GM21447 (cell line): ENCODE measurements at regions not wholly inside any gene's neighbourhood (a gene's known extent, or its start where the extent isn't known, plus 50 kb on each side); places are given as distances from the start of the nearest gene placed in this dataset.

Source experiments
- ATAC-seq: cut with Tn5 transposase; IDR thresholded peaks from one replicate; pipeline ENCODE4 v1.9.1; 2021; ENCODE audit not compliant: unreplicated experiment

DNA sequence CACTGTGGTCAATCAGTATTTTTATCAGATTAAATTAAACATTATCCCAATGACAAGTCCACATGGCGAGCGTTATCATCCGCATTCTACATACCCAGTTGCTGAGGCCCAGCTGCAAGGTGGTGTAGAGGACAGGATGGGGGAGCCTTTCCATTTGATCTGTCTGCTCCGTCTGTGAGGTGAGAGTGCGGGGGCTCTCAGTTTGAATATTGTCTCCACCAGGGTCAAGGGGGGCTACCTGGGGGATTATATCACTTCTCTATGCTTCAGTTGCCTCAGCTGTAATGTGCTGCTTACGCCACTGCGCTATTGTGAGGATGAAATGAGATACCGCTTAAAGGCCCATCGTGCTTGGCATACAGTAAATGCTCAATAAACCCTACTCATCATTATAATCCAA lies 1106.0 kb downstream of the BCL11B start:
- no peak for ATAC-seq

DNA sequence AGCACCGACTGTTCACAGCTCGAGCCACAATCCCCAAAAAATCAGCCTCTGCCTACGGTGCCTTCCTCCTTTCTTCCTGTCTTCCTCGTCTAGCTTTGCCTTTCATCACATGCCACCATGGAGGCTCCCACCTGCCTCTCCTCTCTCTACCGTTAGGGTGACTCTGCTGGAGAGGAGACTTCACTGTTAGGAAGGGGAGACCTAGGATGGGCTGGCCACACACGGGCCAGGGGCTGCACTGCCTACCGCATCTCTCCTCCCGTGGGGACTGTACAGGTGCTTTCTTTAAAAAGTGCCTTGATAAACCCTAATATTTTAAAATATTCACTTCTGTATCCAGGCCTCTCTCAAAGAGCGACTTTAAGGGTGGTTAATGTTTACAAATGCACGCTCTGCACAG lies 1104.7 kb downstream of the BCL11B start:
- no peak for ATAC-seq

DNA sequence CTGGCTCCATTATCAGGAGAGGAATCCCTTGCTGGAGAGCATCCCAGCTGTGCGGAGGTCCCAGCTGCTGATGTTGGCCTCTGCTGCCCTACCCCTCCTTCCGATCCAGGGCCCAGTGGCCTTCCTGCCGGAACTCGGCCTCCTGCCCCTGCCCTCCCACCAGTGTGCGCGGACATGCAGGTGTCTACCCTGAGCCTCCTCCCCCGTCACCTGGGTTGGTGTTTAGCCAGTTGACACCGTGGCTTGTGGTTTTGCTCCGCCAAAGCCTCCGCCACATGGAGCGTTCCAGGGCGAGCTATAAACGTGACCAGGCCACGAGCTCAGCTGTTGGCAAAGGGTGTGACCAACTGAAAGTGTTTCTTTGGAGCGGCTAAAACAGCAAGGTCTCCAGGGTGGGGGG lies 1104.3 kb downstream of the BCL11B start:
- no peak for ATAC-seq

DNA sequence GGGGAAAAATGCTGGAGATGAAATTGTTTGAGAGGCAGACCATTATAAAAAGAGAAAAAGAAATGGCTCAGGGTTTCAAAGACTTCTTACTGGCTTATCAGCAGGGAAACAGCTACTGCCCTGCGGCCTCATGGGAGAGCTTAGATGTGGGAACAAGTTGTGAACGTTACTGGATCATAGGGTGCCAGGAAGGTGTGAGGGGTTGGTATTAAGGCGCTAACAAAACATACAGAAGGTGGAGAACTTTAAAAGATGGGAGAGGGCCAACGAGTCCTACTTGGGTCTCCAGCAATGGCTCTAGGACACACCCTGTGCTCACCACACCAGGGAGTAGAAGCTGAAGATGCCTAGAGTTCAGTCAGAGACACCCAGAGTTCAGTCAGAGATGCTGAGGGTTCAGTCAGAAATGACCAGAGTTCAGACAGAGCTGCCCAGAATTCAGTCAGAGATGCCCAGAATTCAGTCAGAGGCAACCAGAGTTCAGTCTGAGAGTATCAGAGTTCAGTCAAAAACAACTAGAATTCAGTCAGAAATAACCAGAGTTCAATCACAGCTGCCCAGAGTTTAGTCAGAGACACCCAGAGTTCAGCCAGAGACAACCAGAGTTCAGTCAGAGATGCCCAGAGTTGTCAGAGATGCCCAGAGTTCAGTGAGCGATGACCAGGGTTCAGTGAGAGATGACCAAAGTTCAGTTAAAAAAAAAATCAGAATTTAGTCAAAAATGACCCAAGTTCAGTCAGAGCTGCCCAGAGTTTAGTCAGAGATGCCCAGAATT lies 1103.6 kb downstream of the BCL11B start:
- ATAC-seq: no peak

DNA sequence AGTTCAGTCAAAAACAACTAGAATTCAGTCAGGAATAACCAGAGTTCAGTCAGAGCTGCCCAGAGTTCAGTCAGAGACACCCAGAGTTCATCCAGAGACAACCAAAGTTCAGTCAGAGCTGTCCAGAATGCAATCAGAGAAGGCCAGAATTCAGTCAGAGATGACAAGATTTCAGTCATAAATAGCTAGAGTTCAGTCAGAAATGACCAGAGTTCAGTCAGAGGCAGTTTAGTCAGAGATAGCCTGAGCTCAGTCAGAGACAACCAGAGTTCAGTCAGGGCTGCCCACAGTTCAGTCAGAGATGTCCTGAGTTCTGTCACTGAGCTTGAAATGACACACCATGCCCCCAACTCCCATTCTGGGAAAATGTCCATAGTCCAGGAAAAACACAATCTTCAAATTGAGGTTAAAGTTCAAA lies 1102.8 kb downstream of the BCL11B start:
- no peak for ATAC-seq

DNA sequence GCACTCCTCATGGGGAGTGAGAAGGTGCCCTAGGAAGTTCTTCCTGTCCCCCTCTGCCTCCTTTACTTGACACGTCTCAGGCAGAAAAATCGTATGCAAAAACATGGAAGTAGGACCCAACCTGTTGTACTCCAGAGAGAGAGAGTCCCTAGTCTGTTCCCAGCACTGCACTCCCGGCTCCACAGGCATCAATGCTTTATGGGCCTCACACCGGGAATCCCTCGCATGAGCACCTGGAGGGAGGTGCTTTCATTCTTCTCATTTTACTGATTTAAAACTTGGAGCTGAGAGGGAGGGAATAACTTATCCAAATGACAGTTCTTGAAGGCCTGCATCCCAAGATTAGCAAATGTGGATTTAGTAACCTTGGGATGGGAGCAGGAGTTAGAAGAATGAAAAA lies 1101.4 kb downstream of the BCL11B start:
- no peak for ATAC-seq

DNA sequence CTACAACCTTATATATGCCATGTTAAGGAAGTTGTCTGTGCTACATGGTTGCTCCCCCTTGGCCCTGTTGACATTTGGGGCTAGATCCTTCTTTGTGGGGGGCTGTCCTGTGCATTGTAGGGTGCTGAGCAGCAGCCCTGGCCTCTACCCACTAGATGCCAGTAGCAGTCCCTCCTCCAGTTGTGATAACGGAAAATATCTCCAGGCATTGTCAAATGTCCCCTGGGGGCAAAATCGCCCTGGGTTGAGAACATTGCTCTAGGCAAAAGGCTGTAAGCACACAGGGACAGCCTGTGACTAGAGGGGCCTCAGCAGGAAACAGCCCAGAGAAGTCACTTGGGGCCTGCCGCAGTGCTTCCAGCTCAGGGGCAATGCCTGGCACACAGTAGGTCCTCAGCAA lies 1100.3 kb downstream of the BCL11B start:
- ATAC-seq: no peak

DNA sequence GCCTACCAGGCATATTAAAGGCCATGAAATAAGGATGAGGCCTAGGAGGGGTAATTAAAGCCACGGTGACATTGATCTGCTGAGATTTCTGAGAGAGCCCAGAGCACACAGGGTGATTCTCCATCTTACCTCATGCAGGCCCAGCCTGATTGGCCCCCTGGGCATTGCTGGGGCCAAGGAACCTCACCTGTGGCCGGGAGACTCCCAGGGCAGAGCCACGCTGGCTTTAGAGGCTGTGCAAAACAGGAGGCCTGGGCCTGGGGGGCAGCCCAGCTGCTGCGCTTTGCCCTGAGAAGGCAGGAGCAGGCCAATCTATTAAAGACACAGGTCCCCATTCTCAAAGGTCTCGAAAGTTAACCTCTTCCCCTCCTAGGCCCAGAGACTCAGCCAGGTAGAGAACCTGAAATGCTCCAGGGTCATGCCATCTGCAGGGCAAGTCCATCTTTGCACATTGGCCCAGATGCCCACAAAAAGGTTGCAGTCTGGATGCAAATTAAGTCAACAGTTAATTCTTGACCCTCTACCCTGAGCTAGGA lies 1099.7 kb downstream of the BCL11B start:
- ATAC-seq: no peak

DNA sequence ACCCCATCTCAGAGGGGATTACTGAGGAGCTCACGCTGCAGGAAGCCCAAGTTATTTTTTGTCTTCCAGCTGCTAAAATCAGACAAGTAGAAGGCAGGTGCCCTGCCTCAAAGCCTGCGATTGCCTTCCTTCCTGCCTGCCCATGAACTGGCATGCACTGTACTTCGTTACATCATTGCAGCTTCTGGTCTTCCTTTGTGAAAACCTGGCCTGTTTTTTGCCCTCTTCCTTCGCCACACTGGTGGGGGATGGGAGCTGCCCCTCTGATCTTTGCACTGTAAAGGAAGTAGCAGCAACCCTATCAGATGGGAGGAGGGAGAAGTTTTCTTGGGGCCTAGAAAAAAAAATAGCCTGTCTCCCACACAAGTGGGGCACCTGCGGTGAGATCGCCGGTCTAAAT lies 1098.7 kb downstream of the BCL11B start:
- no peak for ATAC-seq

DNA sequence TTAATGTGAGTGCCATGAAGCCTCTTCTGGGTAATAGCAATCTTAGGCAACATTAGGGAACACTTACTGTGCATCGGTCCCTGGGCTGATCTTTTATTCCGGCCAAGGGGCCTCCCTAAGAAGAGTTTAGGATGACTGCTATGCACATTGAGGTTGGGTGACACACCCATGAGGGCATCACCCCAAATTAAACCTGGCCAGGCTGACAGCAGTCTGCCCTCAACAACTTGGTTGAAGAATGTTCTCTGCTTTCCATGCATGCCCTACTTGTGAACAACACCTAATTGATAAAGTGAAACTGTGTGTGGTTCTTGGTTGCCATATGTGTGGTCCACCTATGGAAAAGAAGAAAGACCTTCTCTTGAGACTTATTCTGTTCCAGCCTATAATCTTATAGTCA lies 1098.0 kb downstream of the BCL11B start:
- ATAC-seq: no peak

DNA sequence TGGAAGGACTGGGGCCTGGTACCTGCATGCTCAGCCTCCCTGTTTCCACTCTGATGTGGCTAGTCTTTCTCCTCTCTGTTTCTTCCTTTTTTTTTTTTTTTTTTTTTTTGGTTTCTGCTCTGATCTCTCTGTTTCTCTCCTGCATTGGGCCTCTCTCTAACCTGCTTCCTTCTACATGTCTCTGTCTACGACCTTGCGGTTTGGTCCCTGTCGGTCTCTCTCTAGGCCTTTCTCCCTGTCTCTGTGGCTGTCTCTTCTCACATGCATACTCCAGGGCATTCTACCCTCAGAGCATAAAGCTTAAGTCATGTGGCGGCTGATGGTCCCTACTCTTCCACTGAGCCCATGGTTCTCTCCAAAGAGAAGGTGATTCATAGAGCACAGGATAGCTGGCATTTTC lies 1096.6 kb downstream of the BCL11B start:
- no peak for ATAC-seq

DNA sequence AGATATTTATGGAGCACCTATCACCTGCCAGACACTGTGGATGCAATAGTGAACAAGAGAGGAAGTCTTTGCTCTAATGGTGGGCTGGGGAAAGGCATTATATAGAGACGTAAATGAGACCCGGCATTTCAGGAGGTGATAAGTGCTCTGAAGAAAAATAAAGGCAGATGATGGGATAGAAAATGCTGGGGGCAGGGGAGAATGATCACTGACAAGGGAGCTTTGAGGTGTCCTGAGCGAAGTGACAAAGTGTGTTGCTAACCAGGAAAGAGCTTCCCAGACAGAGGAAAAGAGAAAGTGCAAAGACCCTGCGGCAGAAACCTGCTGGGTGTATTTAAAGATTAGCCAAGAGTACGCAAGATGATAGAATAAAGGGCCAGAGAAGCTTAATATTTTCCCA lies 1096.1 kb downstream of the BCL11B start:
- no peak for ATAC-seq

DNA sequence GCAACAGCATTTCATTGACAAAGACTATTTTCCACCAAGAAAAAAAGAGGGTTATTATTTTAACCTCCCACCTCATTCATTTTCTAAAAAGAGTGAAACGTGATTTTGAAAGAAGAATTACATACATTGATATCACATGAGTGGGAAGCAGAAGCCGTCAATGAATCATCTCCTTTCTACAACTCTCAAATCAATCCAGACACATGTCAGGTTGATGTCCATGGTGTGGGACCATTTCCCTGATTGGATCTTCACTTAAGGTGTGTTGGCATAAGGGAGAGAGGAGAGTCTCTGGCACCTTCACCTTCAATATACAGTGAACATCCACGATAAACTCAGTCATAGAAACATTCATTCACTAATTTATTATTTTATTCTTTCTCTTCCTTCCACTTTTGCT lies 1095.1 kb downstream of the BCL11B start:
- no peak for ATAC-seq

DNA sequence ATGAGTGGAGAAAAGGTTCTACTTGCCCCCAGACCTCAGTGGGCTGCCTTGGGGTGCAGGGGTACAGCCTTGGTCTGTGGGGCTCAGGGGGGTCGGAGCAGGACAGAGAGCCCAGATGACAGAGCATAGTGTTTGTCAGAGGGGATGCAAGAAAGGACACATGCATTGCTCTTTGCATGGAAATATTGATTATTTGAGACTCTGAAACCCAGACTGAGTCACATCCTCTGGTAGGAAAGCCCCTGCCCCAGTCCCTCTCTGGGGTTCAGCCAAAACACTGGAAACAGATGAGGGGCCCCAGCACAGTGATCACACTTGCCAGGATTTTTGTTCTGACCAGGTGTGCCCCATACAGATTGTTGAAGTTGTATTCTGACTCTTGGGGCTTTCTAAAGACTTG lies 1094.4 kb downstream of the BCL11B start:
- ATAC-seq: no peak

DNA sequence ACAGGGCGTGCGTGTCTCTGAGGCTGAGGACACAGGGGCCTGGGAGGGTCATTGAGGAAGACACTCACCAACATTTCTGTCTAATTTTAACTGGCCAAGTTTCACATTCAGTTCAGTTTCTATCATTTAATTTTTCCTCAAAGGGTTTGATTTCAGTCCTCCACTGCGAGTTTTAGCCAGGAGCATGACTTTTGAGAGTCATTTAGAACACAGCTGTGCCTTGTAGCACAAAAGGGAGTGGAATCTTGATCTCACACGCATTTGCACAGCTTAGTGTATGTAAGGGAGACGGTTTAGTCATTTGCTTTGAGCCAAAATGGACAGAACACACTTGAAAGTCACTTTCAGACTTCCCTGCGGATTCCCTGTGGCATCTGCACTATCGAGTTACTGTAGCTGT lies 1090.8 kb downstream of the BCL11B start:
- ATAC-seq: no peak

DNA sequence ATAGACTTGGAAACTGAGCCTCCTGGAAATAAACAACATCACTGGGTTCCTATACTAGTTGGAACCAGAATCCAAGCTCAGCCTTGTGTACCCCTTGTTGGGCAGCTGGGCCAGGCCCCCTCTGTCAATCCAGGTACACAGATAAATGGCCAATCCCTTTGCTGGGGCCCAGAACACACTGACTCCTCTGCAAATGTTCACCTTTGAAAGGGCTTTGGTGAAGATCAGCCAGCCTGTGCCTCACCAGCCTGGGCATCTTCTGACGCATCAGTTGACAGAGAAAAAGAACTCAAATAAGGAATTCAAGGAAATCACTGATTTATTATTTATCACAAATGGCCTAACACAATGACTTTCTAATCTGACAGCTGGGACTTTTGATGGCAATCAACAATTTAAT lies 1090.2 kb downstream of the BCL11B start:
- ATAC-seq: no peak

DNA sequence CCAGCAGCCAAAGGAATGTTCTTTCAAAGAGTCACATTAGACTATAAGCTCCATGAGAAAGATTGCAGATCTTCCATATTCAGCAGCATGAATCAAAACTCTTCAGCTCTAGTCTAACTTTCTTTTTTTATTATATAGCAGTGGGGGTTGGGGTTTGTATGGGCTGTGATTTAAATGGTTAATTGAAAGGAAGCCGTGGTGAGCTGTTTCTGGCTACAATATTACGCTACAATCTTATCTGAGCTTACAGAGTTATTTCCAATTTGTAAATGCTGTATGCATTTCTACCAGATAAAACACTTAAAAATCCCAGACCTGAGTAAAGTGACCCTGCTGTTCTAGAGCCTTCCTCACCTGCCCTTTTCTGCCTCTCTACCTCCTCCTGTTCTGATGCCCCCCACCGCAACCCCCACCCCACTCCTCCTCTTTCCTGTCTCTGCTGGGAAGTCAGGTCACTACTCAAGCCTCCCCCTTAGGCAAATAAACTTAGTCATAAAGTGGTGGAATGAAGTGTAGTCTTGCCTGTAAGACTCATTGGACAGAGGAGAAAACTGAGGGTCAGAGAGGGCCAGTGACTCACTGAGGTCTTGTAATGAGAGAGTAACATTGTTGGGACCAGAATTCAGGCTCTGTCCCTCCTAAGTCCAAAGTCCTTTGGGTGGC lies 1089.5 kb downstream of the BCL11B start:
- no peak for ATAC-seq

DNA sequence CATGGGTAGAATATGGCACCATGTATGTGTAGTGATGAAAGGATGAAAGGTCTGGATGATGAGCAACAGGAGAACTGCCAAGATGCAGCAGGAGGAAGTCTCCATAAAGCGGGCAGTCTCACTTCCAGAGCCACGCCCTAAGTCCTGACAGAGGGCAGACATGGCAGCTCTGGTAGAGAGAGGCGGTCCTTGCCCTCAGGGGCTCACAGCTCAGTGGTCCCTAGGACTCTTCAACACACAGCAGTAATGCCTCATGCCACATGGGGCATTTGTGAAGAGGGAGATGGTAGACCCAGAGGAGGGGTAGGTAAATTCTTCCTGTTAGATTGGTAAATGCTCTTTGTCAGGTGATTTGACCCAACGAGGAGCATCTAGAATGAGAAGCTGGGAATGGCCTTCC lies 1088.4 kb downstream of the BCL11B start:
- no peak for ATAC-seq

DNA sequence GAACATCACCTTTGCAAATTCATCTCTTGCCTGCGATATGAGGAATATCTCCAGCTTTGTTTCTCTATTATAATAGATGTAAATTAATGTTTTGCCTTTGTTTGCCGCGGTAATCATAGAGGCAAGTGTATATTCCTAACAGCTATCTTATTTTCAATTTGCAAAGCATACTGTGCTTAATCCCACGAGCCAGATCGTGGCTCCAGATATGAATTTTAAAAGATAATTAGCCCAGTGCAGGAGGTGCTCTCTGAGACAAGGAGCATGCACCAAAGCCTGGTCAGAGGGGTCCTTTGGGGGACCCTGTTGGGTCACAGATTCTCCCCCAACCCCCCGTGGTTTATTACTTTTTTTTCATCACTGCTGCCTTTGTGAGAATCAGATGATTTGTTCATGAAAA lies 1087.5 kb downstream of the BCL11B start:
- no peak for ATAC-seq

DNA sequence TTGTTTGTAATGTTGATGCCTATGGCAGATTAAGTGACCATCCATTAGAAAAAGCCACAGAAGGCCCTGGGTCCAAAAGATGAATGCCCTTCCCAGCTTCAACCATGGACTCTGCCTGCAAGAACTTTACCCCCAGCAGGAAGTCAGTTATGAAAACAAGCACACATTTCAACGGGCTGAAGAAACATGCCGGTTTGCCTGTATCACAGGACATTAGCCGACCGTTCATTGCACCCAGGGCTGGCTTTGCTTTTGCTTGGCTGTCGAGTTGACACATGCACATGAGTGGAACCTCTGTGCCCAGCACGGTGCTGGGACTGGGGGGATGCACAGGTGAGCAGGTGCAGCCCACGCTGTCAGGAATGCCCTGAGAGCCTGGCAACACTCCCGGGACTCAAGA lies 1087.0 kb downstream of the BCL11B start:
- ATAC-seq: no peak

DNA sequence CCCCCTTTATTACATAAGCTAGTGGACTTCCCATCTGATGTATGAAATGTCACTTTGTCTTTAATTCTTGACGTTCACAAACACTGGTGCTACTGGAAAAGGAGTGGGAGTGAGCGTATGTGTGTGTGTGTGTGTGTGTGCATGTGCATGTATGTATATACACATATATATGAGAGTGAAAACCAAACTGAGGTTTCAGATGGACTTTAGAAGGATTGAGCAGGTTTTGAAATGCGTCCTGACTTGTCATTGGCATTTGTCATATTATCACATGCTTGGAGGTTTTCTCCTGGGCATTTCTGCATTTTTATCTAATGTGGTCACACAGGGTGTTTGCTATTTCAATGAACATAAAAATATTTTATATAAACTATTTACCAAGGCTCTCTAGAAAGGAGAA lies 1085.9 kb downstream of the BCL11B start:
- ATAC-seq: no peak

DNA sequence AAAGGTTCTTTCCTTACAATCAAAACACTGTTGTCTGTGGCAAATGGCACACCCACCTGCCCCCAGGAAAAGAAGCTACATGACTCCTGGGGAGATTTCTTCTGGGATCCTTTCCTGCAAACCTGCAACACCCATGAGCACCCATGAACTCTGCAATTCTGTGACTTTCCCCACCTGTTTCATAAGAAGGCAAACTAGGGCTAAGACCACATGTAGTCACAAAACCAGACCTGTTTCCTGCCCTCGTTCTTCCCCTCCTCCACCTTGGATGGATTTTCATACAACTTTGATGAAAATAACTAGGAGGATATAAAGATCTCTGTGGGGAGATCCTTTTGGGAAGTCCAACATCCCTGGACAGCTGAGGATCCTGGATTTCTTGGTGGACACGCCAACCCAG lies 1084.7 kb downstream of the BCL11B start:
- no peak for ATAC-seq

DNA sequence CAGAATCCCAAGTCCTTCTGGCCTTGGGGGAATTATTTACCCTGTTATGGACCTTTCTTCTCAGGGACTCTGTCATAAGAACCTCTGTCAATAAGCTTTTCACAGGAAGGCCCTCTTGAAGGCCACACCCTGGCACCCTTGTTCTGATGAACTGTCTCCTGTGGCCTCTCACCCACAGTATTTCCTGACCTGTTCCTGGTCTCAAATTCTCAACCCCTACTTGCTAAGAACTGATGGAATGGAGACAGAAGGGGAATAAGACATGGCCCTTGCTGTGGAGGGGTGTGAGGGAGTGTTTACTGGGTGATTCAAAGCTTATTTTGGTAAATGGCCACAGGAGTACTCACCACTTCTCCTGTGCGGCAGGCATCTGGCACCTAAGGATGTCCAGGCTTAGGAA lies 1082.9 kb downstream of the BCL11B start:
- no peak for ATAC-seq
